Hepatocyte (in vitro differentiated cells): ENCODE measurements at regions not wholly inside any gene's neighbourhood (a gene's known extent, or its start where the extent isn't known, plus 50 kb on each side); places are given as distances from the start of the nearest gene placed in this dataset.

ENCODE experiments used
- EZH2 ChIP-seq: fragments of 200-600 bp; sonication (generic); IDR thresholded peaks from 2 replicates; pipeline ENCODE4 v1.6.1; 2016; ENCODE audit warnings: antibody characterized with exemption, mild to moderate bottlenecking, borderline replicate concordance
- EZH2phosphoT487 ChIP-seq: fragments of 200-600 bp; sonication (generic); IDR thresholded peaks from one replicate; pipeline ENCODE4 v1.6.1; 2018; ENCODE audit warnings: antibody characterized with exemption, mild to moderate bottlenecking, low read depth, moderate library complexity; ENCODE audit not compliant: unreplicated experiment, severe bottlenecking
- TF ChIP-seq, protein P1 (sequence below): fragments of 200-600 bp; sonication (generic); IDR thresholded peaks from 2 replicates; pipeline ENCODE4 v1.5.1; 2016; ENCODE audit warnings: antibody characterized with exemption, mild to moderate bottlenecking; ENCODE audit not compliant: poor library complexity

DNA sequence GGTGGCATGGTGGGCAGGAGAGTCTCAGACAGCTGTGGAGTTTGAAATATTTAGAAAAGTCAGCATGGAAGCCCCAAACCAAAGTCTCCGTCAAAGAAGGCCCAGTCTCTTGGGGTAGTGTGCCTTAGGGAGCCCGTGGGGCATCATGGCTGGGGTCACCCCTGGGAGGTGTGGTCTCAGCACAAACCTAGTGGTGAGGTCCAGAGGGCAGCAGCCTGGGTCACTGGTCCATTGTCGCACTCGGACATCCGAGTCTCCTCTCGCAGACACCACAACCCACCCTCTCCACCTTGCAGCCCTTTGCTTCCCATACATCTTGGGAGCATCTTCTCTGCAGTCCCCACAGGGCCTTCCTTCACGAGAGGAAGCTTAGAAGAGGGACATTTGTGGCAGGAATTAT lies 588.0 kb upstream of the TMEM132C start:
- TF ChIP-seq, protein P1, sequence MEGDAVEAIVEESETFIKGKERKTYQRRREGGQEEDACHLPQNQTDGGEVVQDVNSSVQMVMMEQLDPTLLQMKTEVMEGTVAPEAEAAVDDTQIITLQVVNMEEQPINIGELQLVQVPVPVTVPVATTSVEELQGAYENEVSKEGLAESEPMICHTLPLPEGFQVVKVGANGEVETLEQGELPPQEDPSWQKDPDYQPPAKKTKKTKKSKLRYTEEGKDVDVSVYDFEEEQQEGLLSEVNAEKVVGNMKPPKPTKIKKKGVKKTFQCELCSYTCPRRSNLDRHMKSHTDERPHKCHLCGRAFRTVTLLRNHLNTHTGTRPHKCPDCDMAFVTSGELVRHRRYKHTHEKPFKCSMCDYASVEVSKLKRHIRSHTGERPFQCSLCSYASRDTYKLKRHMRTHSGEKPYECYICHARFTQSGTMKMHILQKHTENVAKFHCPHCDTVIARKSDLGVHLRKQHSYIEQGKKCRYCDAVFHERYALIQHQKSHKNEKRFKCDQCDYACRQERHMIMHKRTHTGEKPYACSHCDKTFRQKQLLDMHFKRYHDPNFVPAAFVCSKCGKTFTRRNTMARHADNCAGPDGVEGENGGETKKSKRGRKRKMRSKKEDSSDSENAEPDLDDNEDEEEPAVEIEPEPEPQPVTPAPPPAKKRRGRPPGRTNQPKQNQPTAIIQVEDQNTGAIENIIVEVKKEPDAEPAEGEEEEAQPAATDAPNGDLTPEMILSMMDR, result no peak
- no peak for TF ChIP-seq EZH2
- TF ChIP-seq EZH2phosphoT487, result no peak
